22Rv1 (cell line): ENCODE measurements at regions not wholly inside any gene's neighbourhood (a gene's known extent, or its start where the extent isn't known, plus 50 kb on each side); places are given as distances from the start of the nearest gene placed in this dataset.

ENCODE experiments used
- ZFX ChIP-seq: fragments of 450-650 bp; IDR thresholded peaks from 2 replicates; pipeline ENCODE4 v1.6.1; 2017; ENCODE audit warnings: antibody characterized with exemption, borderline replicate concordance
- TF ChIP-seq, protein P1 (sequence below): fragments of 450-650 bp; IDR thresholded peaks from 2 replicates; pipeline ENCODE4 v1.5.1; 2017; ENCODE audit warnings: mild to moderate bottlenecking

GRCh38 chr13:73321043-73321442 is 262.2 kb downstream of the KLF5 start:
- TF ChIP-seq, protein P1, sequence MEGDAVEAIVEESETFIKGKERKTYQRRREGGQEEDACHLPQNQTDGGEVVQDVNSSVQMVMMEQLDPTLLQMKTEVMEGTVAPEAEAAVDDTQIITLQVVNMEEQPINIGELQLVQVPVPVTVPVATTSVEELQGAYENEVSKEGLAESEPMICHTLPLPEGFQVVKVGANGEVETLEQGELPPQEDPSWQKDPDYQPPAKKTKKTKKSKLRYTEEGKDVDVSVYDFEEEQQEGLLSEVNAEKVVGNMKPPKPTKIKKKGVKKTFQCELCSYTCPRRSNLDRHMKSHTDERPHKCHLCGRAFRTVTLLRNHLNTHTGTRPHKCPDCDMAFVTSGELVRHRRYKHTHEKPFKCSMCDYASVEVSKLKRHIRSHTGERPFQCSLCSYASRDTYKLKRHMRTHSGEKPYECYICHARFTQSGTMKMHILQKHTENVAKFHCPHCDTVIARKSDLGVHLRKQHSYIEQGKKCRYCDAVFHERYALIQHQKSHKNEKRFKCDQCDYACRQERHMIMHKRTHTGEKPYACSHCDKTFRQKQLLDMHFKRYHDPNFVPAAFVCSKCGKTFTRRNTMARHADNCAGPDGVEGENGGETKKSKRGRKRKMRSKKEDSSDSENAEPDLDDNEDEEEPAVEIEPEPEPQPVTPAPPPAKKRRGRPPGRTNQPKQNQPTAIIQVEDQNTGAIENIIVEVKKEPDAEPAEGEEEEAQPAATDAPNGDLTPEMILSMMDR: no peak
- TF ChIP-seq ZFX: no peak
